HG02642 (cell line): ENCODE measurements at regions not wholly inside any gene's neighbourhood (a gene's known extent, or its start where the extent isn't known, plus 50 kb on each side); places are given as distances from the start of the nearest gene placed in this dataset.
"Not testable (repeated sequence)": the region's sequence is repeated elsewhere in the genome, so short reads cannot be mapped to it uniquely, and the experiment has no call there.

ENCODE experiments used
- ATAC-seq: cut with Tn5 transposase; IDR thresholded peaks from one replicate; pipeline ENCODE4 v1.9.1; 2021; ENCODE audit warnings: mild to moderate bottlenecking; ENCODE audit not compliant: unreplicated experiment, poor library complexity

GRCh38 chr6:130697271-130697994, 129.8 kb upstream of the SMLR1 start:
- peak; percentile 49 for ATAC-seq

- peak; percentile 92 for ATAC-seq
Observed at GRCh38 chr6:130697995-130698535, 129.1 kb upstream of the SMLR1 start.

DNA sequence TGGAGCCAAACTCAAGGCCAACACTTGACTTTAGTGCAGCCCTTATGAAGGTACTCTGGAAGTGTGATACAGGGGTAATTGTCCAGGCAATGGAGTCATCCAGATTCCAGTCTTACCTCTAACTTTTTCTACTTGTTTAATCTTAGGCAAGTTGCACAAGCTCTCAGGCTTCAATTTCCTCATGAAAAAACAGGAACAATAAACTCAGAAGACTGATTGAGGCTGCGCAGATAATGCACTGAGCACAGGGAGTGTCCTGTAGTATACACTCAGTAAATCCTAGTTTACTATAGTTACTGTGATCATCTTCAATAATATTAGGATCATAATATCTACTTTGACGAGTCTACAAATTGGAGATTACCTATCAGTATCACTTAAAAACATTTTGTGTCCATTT, 127.5 kb upstream of the SMLR1 start:
- no peak for ATAC-seq

- no peak for ATAC-seq
Observed at GRCh38 chr6:130700397-130700796, 126.8 kb upstream of the SMLR1 start.

- ATAC-seq: no peak
Observed at GRCh38 chr6:130708338-130708737, 118.9 kb upstream of the SMLR1 start.

DNA sequence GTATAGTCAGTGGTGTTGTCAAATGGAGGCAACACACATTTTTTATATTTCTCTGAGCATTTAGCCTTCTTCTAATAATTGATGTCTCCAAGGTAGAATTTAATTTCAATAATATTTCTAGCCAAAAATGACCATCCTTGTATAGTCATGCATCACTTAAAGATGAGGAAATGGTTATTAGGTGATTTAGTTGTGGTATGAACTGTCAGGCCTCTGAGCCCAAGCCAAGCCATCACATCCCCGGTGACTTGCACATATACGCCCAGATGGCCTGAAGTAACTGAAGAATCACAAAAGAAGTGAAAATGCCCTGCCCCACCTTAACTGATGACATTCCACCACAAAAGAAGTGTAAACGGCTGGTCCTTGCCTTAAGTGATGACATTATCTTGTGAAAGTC, 115.6 kb upstream of the SMLR1 start:
- not testable (repeated sequence) for ATAC-seq

DNA sequence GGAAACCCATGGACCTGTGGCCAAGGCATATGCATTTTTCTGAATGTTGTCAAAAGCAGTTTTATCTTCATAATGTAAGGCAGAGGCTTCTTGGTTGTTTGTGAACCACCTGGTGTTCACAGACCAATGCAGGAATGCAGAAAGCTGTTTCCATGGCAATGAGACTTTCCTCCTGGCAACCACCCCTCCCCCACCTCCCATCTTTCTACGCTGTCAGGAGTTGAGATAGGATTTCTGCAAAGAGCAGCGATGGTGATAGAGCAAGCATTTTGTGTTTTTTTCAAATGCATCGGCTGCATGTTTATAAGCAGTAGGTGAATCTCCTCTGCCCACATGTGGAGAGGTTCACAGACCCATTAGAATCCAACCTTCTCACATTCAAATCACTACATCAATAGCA, 114.1 kb upstream of the SMLR1 start:
- no peak for ATAC-seq

DNA sequence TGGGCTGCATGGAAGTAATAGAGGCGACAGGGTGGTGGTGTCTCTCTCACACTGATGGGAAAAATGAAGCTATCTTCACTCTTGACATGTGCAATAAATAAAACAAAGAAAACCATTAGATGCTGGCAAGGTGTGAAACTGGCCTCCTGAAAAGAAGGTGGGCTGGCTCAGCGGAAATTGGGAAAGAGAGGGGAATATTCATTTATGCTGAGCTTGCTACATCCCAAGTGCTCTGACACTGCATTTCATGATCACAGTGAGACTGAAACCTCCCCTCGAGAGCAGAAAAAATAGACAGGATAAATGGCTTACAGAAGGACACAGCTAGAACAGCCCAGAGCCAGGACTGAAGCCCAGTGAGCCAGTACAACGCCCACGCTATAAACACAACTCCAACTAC, 112.1 kb upstream of the SMLR1 start:
- ATAC-seq: no peak

DNA sequence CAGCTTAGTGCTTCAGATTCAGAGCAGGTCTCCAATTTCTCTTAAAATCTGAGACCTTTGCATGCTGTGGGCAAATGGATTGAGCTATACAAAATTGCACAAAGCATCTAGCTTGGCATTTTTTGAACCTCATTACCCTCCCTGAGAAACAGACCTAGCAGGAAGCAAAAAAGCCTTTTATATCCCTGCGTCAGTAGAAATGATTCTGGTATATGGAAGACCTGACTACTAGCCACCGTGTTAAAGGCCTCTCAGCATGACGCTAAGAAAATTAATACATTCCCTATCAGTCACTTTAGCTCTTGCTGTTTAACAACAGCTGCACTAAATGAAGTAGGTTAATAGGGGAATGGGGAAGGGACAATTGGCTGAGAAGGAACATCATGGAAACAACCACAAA, 110.7 kb upstream of the SMLR1 start:
- no peak for ATAC-seq

DNA sequence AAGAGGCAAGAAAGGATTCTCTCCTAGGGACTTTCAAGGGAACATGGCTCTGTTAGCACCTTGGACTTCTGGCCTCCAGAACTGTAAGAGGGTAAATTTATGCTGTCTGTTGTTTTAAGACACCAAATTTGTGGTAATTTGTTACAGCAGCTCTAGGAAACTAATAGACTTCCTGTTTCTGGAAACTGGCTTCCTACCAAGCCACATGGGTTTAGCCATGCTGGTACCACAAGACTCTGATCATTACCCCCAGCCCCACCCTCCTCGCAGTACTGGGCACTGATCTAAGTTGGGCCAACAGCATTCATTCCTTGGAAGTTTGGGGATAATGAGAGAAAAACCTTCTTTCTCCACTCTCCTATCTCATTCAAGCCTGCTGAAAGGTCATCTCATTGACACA, 109.5 kb upstream of the SMLR1 start:
- no peak for ATAC-seq

DNA sequence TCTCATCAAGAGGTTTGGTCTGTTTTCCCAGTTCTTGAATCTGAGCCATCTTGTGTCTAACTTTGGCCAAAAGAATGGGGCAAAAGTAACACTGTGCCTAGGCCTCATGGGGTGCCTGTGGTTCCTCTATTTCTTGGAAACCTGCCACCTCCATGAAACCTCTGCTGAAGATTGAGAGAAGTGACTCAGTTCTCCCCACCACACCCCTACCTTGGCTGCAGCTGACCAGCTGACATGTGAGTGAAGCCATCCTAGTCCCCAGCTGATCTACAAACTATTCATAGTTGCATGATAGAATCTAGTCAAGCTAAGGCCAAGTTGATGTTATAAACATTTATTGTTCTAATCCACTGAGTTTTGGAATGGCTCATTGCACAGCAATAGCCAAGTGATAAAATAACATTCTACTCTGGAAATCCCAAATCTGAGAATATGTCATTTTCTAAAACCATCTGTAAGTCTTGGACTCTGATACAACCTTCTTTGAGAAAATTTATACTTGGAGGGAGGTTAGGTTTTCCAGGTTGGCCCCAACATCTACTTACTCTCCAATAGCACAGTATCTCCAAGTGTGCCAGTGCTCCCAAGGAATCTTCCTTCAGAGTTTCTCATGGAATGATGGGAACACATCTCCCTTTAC, 107.0 kb upstream of the SMLR1 start:
- ATAC-seq: no peak

DNA sequence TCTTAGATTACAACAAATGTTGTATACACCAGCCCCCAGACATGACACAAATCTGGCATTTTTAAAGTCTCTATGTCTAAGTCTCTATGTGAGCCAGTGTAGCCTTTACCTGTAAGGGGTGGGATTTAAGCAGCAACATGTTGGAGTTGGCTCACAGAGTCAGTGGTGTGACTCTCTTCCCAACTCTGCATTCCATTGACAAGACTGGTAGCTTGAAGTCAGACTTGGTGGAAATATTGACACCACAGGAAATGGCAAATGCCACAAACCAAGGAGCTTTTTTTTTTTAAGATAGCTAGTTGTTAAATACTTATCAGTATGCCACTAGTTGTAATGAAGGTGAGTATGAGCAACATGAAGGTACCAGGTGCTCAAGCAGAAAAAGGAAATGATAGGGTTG, 103.1 kb upstream of the SMLR1 start:
- no peak for ATAC-seq

GRCh38 chr6:130725551-130725950, 101.7 kb upstream of the SMLR1 start:
- ATAC-seq: no peak

- not testable (repeated sequence) for ATAC-seq
Observed at GRCh38 chr6:130728064-130728463, 99.1 kb upstream of the SMLR1 start.

DNA sequence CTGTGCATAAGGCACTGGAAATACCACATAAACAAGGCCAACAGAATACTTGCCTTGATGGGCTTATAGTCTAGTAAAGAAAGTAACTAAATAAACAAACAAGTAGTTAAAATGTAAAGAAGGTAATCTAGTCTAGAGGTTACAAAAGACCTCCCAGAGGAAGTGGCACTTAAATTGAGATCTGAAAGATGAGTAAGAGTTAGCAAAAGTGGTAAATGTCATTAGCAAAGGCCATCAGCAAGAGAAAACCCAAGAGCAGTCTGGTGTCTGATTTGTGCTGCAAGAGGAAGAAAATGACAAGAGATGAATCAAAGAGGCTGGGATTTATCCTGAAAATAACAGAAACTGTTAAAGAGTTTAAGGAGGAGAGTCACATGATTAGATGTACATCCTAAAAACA, 96.6 kb upstream of the SMLR1 start:
- ATAC-seq: no peak

- no peak for ATAC-seq
Observed at GRCh38 chr6:130734161-130734560, 93.0 kb upstream of the SMLR1 start.

- ATAC-seq: no peak
Observed at GRCh38 chr6:130740308-130740707, 86.9 kb upstream of the SMLR1 start.

- no peak for ATAC-seq
Observed at GRCh38 chr6:130742131-130742681, 85.0 kb upstream of the SMLR1 start.

DNA sequence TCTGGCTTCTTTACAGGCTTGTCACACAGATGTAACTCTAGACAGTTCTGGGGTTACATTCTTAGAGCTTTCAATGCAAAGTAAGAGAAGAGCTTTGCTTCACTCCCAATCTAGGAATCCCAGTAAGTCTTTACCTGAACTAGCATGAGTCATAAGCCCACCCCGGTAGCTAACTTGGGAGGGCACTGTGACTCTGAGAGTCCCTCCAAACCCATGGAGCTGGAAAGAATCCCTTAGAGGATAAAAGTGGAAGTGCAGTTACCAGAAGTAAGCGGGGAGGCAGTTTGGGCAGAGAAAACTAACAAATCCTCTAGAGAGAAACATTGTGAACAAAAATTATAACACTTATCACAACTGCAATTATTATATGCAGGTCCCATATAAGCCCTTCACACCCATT, 84.0 kb upstream of the SMLR1 start:
- no peak for ATAC-seq

GRCh38 chr6:130744576-130745366, 82.4 kb upstream of the SMLR1 start:
- no peak for ATAC-seq

GRCh38 chr6:130748041-130748440, 79.2 kb upstream of the SMLR1 start:
- no peak for ATAC-seq
